ENCODE measurements at regions not wholly inside any gene's neighbourhood (a gene's known extent, or its start where the extent isn't known, plus 50 kb on each side); places are given as distances from the start of the nearest gene placed in this dataset.

DNA sequence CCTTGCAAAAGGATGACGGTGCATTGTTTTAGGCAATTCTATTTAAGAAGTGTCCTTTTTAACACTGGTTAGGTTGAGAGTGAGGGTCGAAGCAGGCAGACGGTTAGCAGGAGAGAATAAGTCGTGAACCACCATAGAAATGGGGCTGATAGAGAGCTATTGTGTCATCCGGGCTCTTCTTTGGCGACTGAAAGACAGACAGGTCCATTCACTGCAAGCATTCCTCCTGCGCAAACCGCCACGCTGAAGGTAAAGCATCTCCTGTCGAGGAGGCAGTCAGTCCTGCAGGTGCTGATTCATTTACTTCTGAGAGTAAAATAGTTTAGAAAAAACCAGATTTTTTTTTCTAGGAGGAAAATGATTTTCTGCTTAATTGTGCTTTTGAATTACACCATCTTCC, 1002.8 kb upstream of the NR2F2 start:
- TF ChIP-seq EZH2 (IDR thresholded peaks at IDR 0.05; ENCODE audit: insufficient read depth, poor library complexity, severe bottlenecking) (no peak), EZH2phosphoT487 (IDR thresholded peaks at IDR 0.05; ENCODE audit: insufficient read depth, low read depth) (no peak)

Measured in GM23248 (cell line).